GM18870 (cell line): ENCODE measurements at regions not wholly inside any gene's neighbourhood (a gene's known extent, or its start where the extent isn't known, plus 50 kb on each side); places are given as distances from the start of the nearest gene placed in this dataset.

Source experiments
- ATAC-seq: cut with Tn5 transposase; IDR thresholded peaks from one replicate; pipeline ENCODE4 v1.9.1; 2021; ENCODE audit warnings: moderate library complexity; ENCODE audit not compliant: unreplicated experiment

DNA sequence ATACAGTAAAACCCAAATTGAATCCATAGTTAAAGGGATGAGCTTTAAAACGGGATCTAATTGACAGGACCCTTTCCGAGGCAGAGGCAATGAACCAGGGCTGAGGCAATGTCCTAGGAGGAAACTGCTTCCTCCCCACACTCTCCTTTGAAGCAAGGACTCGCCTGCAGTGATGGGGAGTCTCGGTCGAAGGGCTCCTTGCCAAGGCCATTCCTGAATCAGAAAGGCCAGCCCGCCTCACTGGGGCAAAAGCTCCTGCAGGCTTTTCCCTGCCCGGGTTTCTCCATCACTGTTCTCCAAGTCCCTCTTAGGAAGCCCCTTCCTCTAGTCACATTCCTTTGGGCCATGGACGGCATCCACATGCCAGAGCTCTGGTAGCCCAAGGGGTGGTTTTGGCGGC, 132.0 kb downstream of the RBFOX3 start:
- ATAC-seq, result no peak

DNA sequence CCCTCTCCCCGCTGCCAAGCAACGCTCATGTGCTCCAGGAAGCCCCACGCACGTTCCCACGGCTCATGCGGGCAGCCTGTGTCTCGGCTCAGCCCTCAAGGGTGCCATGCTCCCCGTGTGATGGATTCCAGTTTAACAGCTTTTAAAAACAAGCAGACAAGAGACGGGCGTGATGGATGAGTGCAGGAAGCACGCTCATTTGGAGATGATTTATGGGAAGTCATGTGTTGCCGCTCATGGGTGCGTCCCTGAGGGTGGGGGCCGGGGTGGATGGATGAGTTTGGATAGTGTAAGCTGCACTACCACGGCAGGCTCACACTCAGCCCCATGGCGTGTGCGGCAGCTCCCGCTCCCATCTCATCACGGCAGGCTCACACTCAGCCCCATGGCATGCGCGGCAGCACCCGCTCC, 132.8 kb downstream of the RBFOX3 start:
- ATAC-seq, result no peak

GRCh38 chr17:79476074-79476652, 134.7 kb downstream of the RBFOX3 start:
- ATAC-seq, result no peak

- no peak for ATAC-seq
These were observed 136.9 kb downstream of the RBFOX3 start for GRCh38 chr17:79473876-79474440.

DNA sequence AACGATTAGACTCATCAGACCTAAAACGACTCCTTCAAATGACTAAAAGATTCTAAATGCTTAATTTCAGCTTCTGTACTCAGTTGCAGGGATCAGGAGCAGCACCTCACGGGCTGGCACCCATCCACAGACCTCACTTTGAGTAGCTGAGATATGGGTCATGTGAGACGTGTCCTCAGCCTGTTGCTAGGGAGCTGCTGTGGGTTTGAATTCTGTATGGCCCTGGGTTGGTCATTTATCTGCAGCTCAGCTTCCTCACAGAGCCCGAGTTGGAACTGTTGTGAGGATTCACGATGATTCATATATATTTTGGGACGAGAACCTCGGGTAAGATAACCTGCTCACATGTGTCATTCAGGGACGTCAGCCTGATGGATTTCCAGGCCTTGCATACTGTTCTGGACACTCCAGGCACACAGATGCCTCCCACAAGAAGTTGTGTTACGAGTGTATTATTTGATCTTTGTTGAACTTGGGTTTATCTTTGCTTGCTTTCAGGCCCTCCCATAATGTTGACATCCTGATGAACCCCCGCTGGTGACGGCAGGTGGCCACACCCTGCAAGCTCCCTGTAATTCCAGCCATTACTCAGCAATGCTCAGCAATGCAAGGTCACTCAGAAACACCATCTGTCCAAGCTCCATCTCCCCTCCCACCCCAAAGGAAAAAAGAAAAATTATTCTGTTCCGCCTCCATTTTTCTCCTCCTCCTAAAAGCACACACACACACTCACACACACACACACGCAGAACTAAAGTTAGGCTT, 137.6 kb downstream of the RBFOX3 start:
- ATAC-seq, result no peak

DNA sequence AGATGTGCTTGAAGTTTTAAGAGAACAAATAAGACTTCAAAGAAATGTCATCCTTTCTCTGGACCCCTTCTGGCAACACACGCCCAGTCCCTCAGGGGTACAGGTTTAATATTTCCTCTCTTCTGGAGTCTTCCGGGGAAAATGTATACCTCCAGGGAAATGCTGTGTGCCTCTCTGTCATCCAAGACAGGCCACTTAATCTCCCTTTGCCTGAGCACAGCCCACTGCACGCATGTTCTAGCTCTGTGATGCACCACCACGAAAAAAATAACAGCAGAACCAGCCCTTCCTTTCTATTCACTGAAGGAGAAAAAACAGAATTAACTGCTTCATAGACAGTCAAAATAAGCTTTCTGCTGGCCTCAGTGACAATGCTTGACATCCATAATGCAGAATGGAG, 140.1 kb downstream of the RBFOX3 start:
- ATAC-seq, result no peak

DNA sequence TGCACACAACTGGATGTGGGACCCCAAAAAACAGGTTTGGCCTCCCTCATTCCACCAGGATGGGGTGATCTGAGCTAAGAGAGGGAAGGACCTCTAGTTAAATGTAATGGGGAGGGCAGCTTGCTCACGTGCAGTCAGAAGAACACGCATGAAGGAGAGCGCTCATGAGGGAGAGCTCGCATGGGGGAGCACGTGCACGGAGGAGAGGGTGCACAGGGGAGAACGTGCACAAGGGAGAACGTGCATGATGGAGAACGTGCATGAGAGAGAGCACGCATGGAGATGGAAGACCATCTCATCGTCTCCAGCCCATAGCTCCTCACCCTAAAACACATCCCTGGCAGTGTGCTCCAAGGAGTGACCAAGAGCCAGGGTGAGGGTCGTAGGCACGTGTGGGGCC, 141.2 kb downstream of the RBFOX3 start:
- no peak for ATAC-seq

DNA sequence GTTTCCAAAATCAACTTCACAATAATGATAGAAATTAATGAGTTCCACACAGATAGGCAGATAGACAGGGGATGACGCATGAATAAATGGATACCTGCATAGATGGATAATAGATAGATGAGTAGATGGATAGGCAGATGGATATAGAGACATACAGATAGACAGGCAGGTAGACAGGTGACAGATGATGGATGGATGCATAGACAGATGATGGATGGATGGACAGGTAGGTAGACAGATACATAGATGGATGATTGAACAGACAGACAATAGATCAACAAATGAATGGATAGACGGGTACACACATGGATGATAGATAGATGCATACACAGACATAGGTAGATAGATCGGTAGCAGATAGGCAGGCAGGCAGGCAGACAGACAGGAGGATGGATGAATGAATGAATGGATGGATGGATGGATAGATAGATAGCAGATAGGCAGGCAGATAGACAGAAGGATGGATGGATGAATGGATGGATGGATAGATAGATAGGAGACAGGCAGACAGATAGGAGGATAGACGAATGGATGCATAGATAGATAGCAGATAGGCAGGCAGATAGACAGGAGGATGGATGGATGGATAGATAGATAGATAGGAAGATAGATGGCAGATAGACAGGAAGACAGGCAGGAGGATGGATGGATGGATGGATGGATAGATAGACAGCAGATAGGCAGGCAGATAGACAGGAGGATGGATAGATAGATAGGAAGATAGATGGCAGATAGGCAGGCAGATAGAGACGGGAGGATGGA, 142.5 kb downstream of the RBFOX3 start:
- no peak for ATAC-seq

DNA sequence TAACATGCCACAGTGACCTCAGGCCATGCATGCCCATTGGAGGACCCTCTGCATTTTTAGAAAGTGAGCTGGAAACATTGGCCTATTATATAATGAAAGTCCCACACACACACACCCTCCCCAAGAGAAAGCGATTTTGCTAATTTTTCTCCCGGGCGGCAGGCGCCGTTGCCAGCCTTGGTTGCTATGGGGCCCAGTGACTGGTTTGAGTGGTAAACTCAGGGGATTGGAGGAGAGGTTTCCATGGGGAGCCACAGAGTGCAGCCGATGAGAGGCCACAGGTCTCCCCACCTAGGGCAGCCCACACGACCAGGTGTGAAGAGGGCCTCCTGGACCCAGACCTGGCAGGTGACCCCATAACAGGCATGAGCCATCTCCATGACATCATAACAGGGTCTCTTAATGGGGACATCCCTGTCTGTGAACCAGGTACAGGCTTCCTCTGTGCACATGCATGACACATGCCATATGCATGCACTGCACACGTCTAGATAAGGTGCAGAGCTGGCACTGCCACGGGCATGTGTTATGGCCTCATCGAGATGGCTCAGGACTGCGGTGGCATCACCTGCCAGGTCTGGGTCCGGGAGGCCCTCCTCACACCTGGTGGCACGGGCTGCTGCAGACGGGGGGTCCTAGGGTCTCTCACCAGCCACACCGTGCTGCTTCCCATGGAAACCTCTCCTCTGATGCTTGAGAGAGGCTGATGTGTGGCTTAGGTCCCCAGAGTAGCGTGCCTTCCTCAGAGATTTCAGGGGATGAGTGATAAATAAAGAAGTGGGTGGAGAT, 144.1 kb downstream of the RBFOX3 start:
- no peak for ATAC-seq

- no peak for ATAC-seq
These were observed 145.2 kb downstream of the RBFOX3 start for GRCh38 chr17:79465681-79466025.

DNA sequence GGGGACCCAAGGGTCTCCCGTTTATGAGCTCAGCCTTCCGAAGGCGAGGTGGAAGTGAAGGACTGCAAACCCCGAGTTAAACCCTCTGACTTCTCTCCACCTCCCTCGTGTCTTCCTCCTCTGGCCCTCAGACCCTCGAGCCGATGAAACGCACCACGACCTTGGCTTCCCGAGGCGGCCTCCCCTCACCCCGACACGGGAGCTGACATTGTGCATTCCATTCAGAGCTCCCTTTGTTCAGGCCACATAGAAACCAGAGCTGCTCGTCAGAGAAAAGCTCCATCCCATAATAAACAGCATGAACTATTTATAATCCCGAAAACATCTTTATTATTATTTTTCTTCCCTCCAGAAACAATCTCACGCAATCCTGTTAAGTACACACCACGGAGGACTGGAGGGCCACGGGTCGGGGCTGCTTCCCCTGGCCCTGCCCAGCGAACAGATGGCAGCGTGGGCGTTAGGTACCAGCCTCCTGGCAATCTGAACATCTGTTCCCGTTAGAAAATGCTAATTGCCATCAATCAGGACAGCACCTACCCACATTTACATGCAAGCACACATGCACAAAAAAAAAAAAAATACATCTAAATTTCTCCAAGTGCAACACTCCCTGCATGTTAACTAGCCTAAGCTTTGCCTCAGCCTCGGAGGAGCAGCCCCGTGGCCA, 145.7 kb downstream of the RBFOX3 start:
- no peak for ATAC-seq

- no peak for ATAC-seq
These were observed 146.4 kb downstream of the RBFOX3 start for GRCh38 chr17:79464318-79465010.

DNA sequence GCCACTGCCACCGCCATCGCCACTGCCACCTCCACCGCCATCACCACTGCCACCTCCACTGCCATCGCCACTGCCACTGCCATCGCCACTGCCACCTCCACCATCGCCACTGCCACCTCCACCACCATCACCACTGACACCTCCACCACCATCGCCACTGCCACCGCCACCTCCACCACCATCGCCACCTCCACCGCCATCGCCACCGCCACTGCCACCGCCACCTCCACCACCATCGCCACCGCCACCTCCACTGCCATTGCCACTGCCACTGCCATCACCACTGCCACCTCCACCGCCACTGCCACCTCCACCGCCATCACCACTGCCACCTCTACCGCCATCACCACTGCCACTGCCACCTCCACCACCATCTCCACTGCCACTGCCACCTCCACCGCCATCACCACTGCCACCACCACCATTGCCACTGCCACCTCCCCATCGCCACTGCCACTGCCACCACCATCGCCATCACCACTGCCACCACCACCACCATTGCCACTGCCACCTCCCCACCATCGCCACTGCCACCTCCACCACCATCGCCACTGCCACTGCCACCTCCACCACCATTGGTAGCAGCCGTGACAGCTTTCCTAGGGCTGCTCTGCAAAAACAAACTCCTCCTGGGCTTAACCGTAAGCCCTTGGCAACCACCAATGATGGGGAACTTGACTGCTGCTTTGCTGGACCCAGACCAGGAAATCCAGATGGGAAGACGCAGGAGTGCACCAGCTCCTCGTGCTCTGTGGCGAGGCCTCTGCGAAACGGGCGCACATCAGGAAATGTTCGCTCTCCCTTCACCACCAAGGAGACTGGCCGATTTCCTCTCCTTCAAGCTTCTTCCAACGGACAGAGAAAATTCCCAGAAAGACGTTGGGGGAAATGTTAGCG, 147.2 kb downstream of the RBFOX3 start:
- ATAC-seq, result no peak

- ATAC-seq, result no peak
These were observed 149.8 kb downstream of the RBFOX3 start for GRCh38 chr17:79461041-79461440.

DNA sequence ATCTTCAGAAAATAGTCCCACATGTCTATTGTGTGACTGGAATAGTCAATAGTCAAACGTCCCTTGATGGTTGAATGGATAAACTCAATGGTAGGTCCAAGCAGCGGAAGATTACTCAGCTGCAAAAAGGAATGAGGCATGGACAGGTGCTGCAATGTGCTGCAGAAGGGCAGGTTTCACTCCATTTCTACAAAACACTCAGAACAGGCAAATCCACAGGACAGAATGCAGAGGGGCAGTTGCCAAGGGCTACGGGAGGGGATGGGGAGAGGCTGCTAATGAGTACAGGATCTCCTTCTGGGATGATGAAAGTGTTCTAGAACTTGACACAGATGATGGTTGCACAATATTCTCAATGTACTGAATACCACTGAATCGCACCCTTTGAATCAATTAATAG, 151.0 kb downstream of the RBFOX3 start:
- no peak for ATAC-seq

DNA sequence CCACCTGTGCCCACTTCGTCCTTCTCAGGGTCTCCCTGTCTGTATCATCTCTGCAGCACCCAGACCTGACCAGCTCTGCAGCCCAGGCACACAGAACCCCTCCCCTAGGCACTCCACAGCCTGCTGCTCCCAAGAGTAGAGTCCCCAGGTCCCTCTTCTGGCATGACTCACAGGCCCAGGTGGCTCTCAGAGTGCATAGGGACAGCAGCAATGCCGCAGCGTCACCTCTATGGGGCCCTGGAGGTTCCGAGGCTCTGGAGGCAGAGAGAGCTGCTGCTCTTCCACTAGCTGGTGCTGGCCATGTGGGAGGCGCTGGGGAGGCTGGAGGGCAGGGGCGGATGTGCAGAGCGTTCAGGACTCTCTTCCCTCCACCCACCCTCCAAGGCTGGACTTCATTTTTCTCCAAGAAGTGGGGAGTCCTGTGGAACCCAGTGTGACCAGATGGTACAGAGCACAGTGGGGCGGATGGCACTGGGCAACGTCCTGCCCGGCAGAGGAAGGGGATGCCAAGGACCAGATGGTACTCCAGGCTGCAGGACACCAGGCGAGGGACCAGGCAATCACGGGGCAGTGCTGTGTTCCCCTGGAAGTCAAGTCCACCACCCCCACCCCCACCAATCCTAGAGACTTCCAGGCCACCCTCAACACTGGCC, 151.7 kb downstream of the RBFOX3 start:
- ATAC-seq, result no peak

DNA sequence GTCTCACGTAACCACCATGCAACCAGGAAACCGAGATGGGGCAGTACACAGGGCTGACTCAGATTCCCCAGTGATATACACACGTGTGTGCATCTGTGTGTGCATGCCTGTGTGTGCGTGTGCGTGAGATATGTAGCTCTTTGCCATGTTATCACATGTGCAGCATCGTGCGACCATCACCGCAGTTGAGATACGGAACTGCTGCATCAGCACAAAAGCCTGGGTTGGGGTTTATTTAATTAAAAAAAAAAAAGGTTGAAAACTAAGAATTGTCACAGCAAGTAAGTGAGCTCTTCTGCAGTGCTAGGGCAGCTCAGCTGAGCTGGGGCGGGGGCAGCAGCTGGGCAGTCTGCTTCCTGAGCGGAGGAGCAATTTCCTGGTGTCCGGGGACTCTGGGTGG, 152.5 kb downstream of the RBFOX3 start:
- no peak for ATAC-seq

DNA sequence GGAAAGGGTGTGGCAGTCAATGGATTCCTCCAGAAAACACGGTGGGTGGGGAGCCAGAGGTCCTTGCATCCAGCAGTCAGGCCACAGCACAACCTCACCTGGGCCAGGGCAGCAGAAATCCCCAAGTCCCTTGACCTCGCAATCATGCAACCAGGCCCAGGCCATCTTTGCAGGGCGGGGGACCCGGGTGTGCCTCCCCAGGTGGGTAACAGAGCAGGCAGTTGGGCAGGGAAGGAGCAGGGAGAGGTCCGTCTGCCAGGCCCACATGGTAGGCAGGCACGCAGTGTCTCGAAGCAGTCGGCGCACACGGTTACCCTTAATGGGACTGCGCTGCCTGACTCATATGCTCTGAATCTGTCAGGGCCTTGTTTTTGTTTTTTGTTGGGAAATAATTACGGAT, 153.0 kb downstream of the RBFOX3 start:
- ATAC-seq, result no peak
